ENCODE measurements at regions not wholly inside any gene's neighbourhood (a gene's known extent, or its start where the extent isn't known, plus 50 kb on each side); places are given as distances from the start of the nearest gene placed in this dataset.

- no peak overlapping the region for H3K4me3 ChIP-seq (ENCODE audit: low read depth, low read length)
- no peak for TF ChIP-seq CTCF (IDR thresholded peaks at IDR 0.05; ENCODE audit: low read depth, low read length, missing control alignments)
- in situ Hi-C loops (cut with HindIII; ENCODE audit: low sequenced_read_pairs) = no loop called here
- no peak for DNase-seq (ENCODE audit: low read depth)
Observed at GRCh38 chr14:97385727-97386126, 588.5 kb downstream of the VRK1 start.

GRCh38 chr14:97387252-97387874 is 590.2 kb downstream of the VRK1 start:
- H3K4me3 ChIP-seq (ENCODE audit: low read depth, low read length) = no peak overlapping the region
- no peak for DNase-seq (ENCODE audit: low read depth)
- in situ Hi-C loops (cut with HindIII; ENCODE audit: low sequenced_read_pairs) = no loop called here
- no peak for TF ChIP-seq CTCF (IDR thresholded peaks at IDR 0.05; ENCODE audit: low read depth, low read length, missing control alignments)

GRCh38 chr14:97388408-97388807 is 591.2 kb downstream of the VRK1 start:
- no peak overlapping the region for H3K4me3 ChIP-seq (ENCODE audit: low read depth, low read length)
- TF ChIP-seq CTCF (IDR thresholded peaks at IDR 0.05; ENCODE audit: low read depth, low read length, missing control alignments) = no peak
- DNase-seq (ENCODE audit: low read depth) = no peak
- in situ Hi-C loops (cut with HindIII; ENCODE audit: low sequenced_read_pairs) = no loop called here

GRCh38 chr14:97390096-97390724 is 593.0 kb downstream of the VRK1 start:
- no peak for TF ChIP-seq CTCF (IDR thresholded peaks at IDR 0.05; ENCODE audit: low read depth, low read length, missing control alignments)
- in situ Hi-C loops (cut with HindIII; ENCODE audit: low sequenced_read_pairs) = no loop called here
- DNase-seq (ENCODE audit: low read depth) = no peak
- H3K4me3 ChIP-seq (ENCODE audit: low read depth, low read length) = no peak overlapping the region

- H3K4me3 ChIP-seq (ENCODE audit: low read depth, low read length) = no peak overlapping the region
- TF ChIP-seq CTCF (IDR thresholded peaks at IDR 0.05; ENCODE audit: low read depth, low read length, missing control alignments) = no peak
- in situ Hi-C loops (cut with HindIII; ENCODE audit: low sequenced_read_pairs) = no loop called here
- no peak for DNase-seq (ENCODE audit: low read depth)
Observed at GRCh38 chr14:97393244-97393643, 596.1 kb downstream of the VRK1 start.

- in situ Hi-C loops (cut with HindIII; ENCODE audit: low sequenced_read_pairs) = no loop called here
- DNase-seq (ENCODE audit: low read depth) = no peak
- no peak overlapping the region for H3K4me3 ChIP-seq (ENCODE audit: low read depth, low read length)
- no peak for TF ChIP-seq CTCF (IDR thresholded peaks at IDR 0.05; ENCODE audit: low read depth, low read length, missing control alignments)
Observed at GRCh38 chr14:97395068-97395467, 597.9 kb downstream of the VRK1 start.
